OCI-LY7 (cell line): ENCODE measurements at regions not wholly inside any gene's neighbourhood (a gene's known extent, or its start where the extent isn't known, plus 50 kb on each side); places are given as distances from the start of the nearest gene placed in this dataset.
"Not testable (repeated sequence)": the region's sequence is repeated elsewhere in the genome, so short reads cannot be mapped to it uniquely, and the experiment has no call there.

ENCODE experiments used
- BruUV-seq: library from RNA; stranded (reverse); fragments of 400-500 nt; replicated peaks from 2 replicates; lab custom pipeline; 2021; lab: Mats Ljungman, UMichigan
- CTCF ChIA-PET: fragments of 300-600 bp; sonication (Branson Sonifier 250); formaldehyde crosslinking; loops from one replicate; lab custom pipeline; 2022; ENCODE audit warnings: antibody characterized with exemption; ENCODE audit not compliant: unreplicated experiment; lab: Charles Lee
- POLR2A ChIA-PET: fragments of 300-600 bp; sonication (Branson Sonifier 250); formaldehyde crosslinking; loops from one replicate; lab custom pipeline; 2022; ENCODE audit warnings: antibody characterized with exemption; lab: Charles Lee
- DNase-seq: peaks from one replicate; pipeline ENCODE4 v3.0.0-alpha.2; 2015; ENCODE audit warnings: low spot score
- H2AFZ ChIP-seq: fragments of 200-600 bp; sonication (generic), shearing (Covaris generic); 2 replicates; pipeline ENCODE4 v1.6.1; 2014; ENCODE audit warnings: mild to moderate bottlenecking, antibody characterized with exemption, low read length, moderate library complexity
- H3K27ac ChIP-seq: fragments of 200-600 bp; sonication (generic); 2 replicates; pipeline ENCODE4 v1.5.1; 2014; ENCODE audit warnings: mixed run types, low read depth, mild to moderate bottlenecking, moderate library complexity, low read length, inconsistent platforms; ENCODE audit not compliant: poor library complexity, severe bottlenecking
- H3K36me3 ChIP-seq: fragments of 200-600 bp; sonication (generic); 2 replicates; pipeline ENCODE4 v1.6.1; 2014; ENCODE audit warnings: mild to moderate bottlenecking, antibody characterized with exemption, low read length, moderate library complexity, mixed read lengths; ENCODE audit not compliant: insufficient read depth
- H3K4me1 ChIP-seq: fragments of 200-600 bp; sonication (generic); 2 replicates; pipeline ENCODE4 v1.5.1; 2014; ENCODE audit warnings: mild to moderate bottlenecking, low read length; ENCODE audit not compliant: insufficient read depth, poor library complexity, severe bottlenecking
- H3K4me2 ChIP-seq: fragments of 200-600 bp; sonication (generic); 2 replicates; pipeline ENCODE4 v1.6.1; 2014; ENCODE audit warnings: mild to moderate bottlenecking, low read length
- H3K4me3 ChIP-seq: fragments of 200-600 bp; sonication (generic); 2 replicates; pipeline ENCODE4 v1.5.1; 2014; ENCODE audit warnings: mild to moderate bottlenecking, low read depth, low read length; ENCODE audit not compliant: poor library complexity, severe bottlenecking
- H3K79me2 ChIP-seq: fragments of 200-600 bp; sonication (generic); 2 replicates; pipeline ENCODE4 v1.6.1; 2016; ENCODE audit warnings: low read depth, mild to moderate bottlenecking, low read length, moderate library complexity, mixed read lengths; ENCODE audit not compliant: insufficient read depth
- H3K9me2 ChIP-seq: fragments of 200-600 bp; sonication (generic); 2 replicates; pipeline ENCODE4 v1.6.1; 2016; ENCODE audit warnings: mild to moderate bottlenecking, low read length, mixed read lengths; ENCODE audit not compliant: insufficient read depth
- H3K9me3 ChIP-seq: fragments of 200-600 bp; sonication (generic); 2 replicates; pipeline ENCODE4 v1.6.1; 2014; ENCODE audit warnings: mild to moderate bottlenecking, mixed run types, low read length, mixed read lengths
- H4K20me1 ChIP-seq: fragments of 200-600 bp; sonication (generic); 2 replicates; pipeline ENCODE4 v1.6.1; 2014; ENCODE audit warnings: mild to moderate bottlenecking, antibody characterized with exemption, low read length, moderate library complexity, mixed read lengths; ENCODE audit not compliant: insufficient read depth
- CTCF ChIP-seq: fragments of 200-600 bp; sonication (generic); conservative IDR thresholded peaks from 2 replicates; pipeline ENCODE4 v1.5.1; 2014; ENCODE audit warnings: mild to moderate bottlenecking, antibody characterized with exemption, low read length, moderate library complexity, mixed read lengths
- EZH2phosphoT487 ChIP-seq: fragments of 200-600 bp; sonication (generic); IDR thresholded peaks from 2 replicates; pipeline ENCODE4 v1.6.1; 2018; ENCODE audit warnings: low read depth, borderline replicate concordance, mild to moderate bottlenecking, mixed run types, antibody characterized with exemption, low read length, moderate library complexity, mixed read lengths
- intact Hi-C: fragments of 100-400 bp; cut with micrococcal nuclease; formaldehyde crosslinking; loops from one replicate; pipeline ENCODE4 v1.10.0; 2022; ENCODE audit not compliant: unreplicated experiment

- BruUV-seq = no TSS peak
- POLR2A ChIA-PET = no interaction called here
- CTCF ChIA-PET = no interaction called here
Measured at GRCh38 chr11:71158936-71159335, 93.4 kb downstream of the SHANK2 start.

GRCh38 chr11:71157676-71158075, 94.7 kb downstream of the SHANK2 start:
- H2AFZ ChIP-seq, POLR2A ChIA-PET, H3K36me3 ChIP-seq, H3K4me3 ChIP-seq, BruUV-seq, H3K9me3 ChIP-seq, H3K4me2 ChIP-seq, H3K4me1 ChIP-seq, H3K79me2 ChIP-seq, intact Hi-C loops, H3K27ac ChIP-seq, H4K20me1 ChIP-seq, DNase-seq, H3K9me2 ChIP-seq, CTCF ChIA-PET: not testable (repeated sequence)

More at GRCh38 chr11:71158936-71159335, 93.4 kb downstream of the SHANK2 start:
- TF ChIP-seq EZH2phosphoT487 = no peak
- no peak for TF ChIP-seq CTCF
- H3K9me2 ChIP-seq = no peaks in the 10 kb centered on the region
- no peaks in the 10 kb centered on the region for H3K9me3 ChIP-seq
- H3K4me2 ChIP-seq = no peak overlapping the region
- no peaks in the 10 kb centered on the region for H4K20me1 ChIP-seq
- intact Hi-C loops = no loop called here
- H3K79me2 ChIP-seq = no peaks in the 10 kb centered on the region
- H3K4me1 ChIP-seq = no peaks in the 10 kb centered on the region
- H2AFZ ChIP-seq = no peak overlapping the region
- no peaks in the 10 kb centered on the region for H3K36me3 ChIP-seq
- H3K4me3 ChIP-seq = no peak overlapping the region
- no peak overlapping the region for H3K27ac ChIP-seq
- no peak for DNase-seq

GRCh38 chr11:71156301-71156700, 96.1 kb downstream of the SHANK2 start:
- no TSS peak for BruUV-seq
- no peak for TF ChIP-seq CTCF
- TF ChIP-seq EZH2phosphoT487 = no peak
- H3K4me3 ChIP-seq = no peak overlapping the region
- no peak overlapping the region for H3K27ac ChIP-seq
- H3K9me3 ChIP-seq = no peaks in the 10 kb centered on the region
- no peaks in the 10 kb centered on the region for H4K20me1 ChIP-seq
- intact Hi-C loops = no loop called here
- no peaks in the 10 kb centered on the region for H3K79me2 ChIP-seq
- ChIA-PET POLR2A (no interaction called here), CTCF (no interaction called here)
- H3K9me2 ChIP-seq = no peaks in the 10 kb centered on the region
- H3K4me2 ChIP-seq = no peak overlapping the region
- no peaks in the 10 kb centered on the region for H3K4me1 ChIP-seq
- no peak overlapping the region for H2AFZ ChIP-seq
- H3K36me3 ChIP-seq = no peaks in the 10 kb centered on the region
- no peak for DNase-seq
